ENCODE measurements at regions not wholly inside any gene's neighbourhood (a gene's known extent, or its start where the extent isn't known, plus 50 kb on each side); places are given as distances from the start of the nearest gene placed in this dataset.
"Not testable (repeated sequence)": the region's sequence is repeated elsewhere in the genome, so short reads cannot be mapped to it uniquely, and the experiment has no call there.

GRCh38 chr2:87633287-87633963 is 114.5 kb upstream of the PLGLB2 start:
- H3K27ac ChIP-seq (ENCODE audit: extremely low read depth, low read depth, low read length); H3K4me1 ChIP-seq (ENCODE audit: control insufficient read depth, insufficient read depth, low read length); POLR2A ChIA-PET; H3K36me3 ChIP-seq (ENCODE audit: control insufficient read depth in 2 of 2, insufficient read depth in 1 of 2, low read length in 2 of 2); H3K4me3 ChIP-seq (ENCODE audit: low read depth, low read length); H3K9me3 ChIP-seq (ENCODE audit: control insufficient read depth, insufficient read depth, low read depth, low read length); CTCF ChIA-PET: not testable (repeated sequence)

- H3K36me3 ChIP-seq (ENCODE audit: control insufficient read depth in 2 of 2, insufficient read depth in 1 of 2, low read length in 2 of 2); H3K27ac ChIP-seq (ENCODE audit: extremely low read depth, low read depth, low read length); POLR2A ChIA-PET; CTCF ChIA-PET; H3K4me1 ChIP-seq (ENCODE audit: control insufficient read depth, insufficient read depth, low read length); H3K9me3 ChIP-seq (ENCODE audit: control insufficient read depth, insufficient read depth, low read depth, low read length); H3K4me3 ChIP-seq (ENCODE audit: low read depth, low read length): not testable (repeated sequence)
These were observed 113.8 kb upstream of the PLGLB2 start for GRCh38 chr2:87634106-87634505.

- H3K36me3 ChIP-seq (ENCODE audit: control insufficient read depth in 2 of 2, insufficient read depth in 1 of 2, low read length in 2 of 2); H3K9me3 ChIP-seq (ENCODE audit: control insufficient read depth, insufficient read depth, low read depth, low read length); CTCF ChIA-PET; H3K27ac ChIP-seq (ENCODE audit: extremely low read depth, low read depth, low read length); H3K4me1 ChIP-seq (ENCODE audit: control insufficient read depth, insufficient read depth, low read length); POLR2A ChIA-PET; H3K4me3 ChIP-seq (ENCODE audit: low read depth, low read length): not testable (repeated sequence)
These were observed 112.8 kb upstream of the PLGLB2 start for GRCh38 chr2:87634971-87635650.

- H3K9me3 ChIP-seq (ENCODE audit: control insufficient read depth, insufficient read depth, low read depth, low read length); CTCF ChIA-PET; POLR2A ChIA-PET: not testable (repeated sequence)
These were observed 111.6 kb upstream of the PLGLB2 start for GRCh38 chr2:87636246-87636645.

GRCh38 chr2:87636735-87637134 is 111.2 kb upstream of the PLGLB2 start:
- H3K36me3 ChIP-seq (ENCODE audit: control insufficient read depth in 2 of 2, insufficient read depth in 1 of 2, low read length in 2 of 2); POLR2A ChIA-PET; CTCF ChIA-PET; H3K4me1 ChIP-seq (ENCODE audit: control insufficient read depth, insufficient read depth, low read length); H3K4me3 ChIP-seq (ENCODE audit: low read depth, low read length); H3K27ac ChIP-seq (ENCODE audit: extremely low read depth, low read depth, low read length); H3K9me3 ChIP-seq (ENCODE audit: control insufficient read depth, insufficient read depth, low read depth, low read length): not testable (repeated sequence)

More at GRCh38 chr2:87636246-87636645, 111.6 kb upstream of the PLGLB2 start:
- not testable (repeated sequence) for H3K27ac ChIP-seq (ENCODE audit: extremely low read depth, low read depth, low read length); H3K4me3 ChIP-seq (ENCODE audit: low read depth, low read length); H3K4me1 ChIP-seq (ENCODE audit: control insufficient read depth, insufficient read depth, low read length); H3K36me3 ChIP-seq (ENCODE audit: control insufficient read depth in 2 of 2, insufficient read depth in 1 of 2, low read length in 2 of 2)

- H3K4me1 ChIP-seq (ENCODE audit: control insufficient read depth, insufficient read depth, low read length); CTCF ChIA-PET; H3K27ac ChIP-seq (ENCODE audit: extremely low read depth, low read depth, low read length); H3K9me3 ChIP-seq (ENCODE audit: control insufficient read depth, insufficient read depth, low read depth, low read length); H3K36me3 ChIP-seq (ENCODE audit: control insufficient read depth in 2 of 2, insufficient read depth in 1 of 2, low read length in 2 of 2); H3K4me3 ChIP-seq (ENCODE audit: low read depth, low read length); POLR2A ChIA-PET: not testable (repeated sequence)
These were observed 110.5 kb upstream of the PLGLB2 start for GRCh38 chr2:87637249-87637990.

- H3K9me3 ChIP-seq (ENCODE audit: control insufficient read depth, insufficient read depth, low read depth, low read length); H3K36me3 ChIP-seq (ENCODE audit: control insufficient read depth in 2 of 2, insufficient read depth in 1 of 2, low read length in 2 of 2); POLR2A ChIA-PET; H3K4me1 ChIP-seq (ENCODE audit: control insufficient read depth, insufficient read depth, low read length); H3K4me3 ChIP-seq (ENCODE audit: low read depth, low read length); H3K27ac ChIP-seq (ENCODE audit: extremely low read depth, low read depth, low read length); CTCF ChIA-PET: not testable (repeated sequence)
These were observed 109.6 kb upstream of the PLGLB2 start for GRCh38 chr2:87638114-87638807.

GRCh38 chr2:87638872-87639271 is 109.0 kb upstream of the PLGLB2 start:
- H3K27ac ChIP-seq (ENCODE audit: extremely low read depth, low read depth, low read length); CTCF ChIA-PET; H3K36me3 ChIP-seq (ENCODE audit: control insufficient read depth in 2 of 2, insufficient read depth in 1 of 2, low read length in 2 of 2); H3K4me1 ChIP-seq (ENCODE audit: control insufficient read depth, insufficient read depth, low read length); H3K4me3 ChIP-seq (ENCODE audit: low read depth, low read length); POLR2A ChIA-PET; H3K9me3 ChIP-seq (ENCODE audit: control insufficient read depth, insufficient read depth, low read depth, low read length): not testable (repeated sequence)

GRCh38 chr2:87639801-87640440 is 108.0 kb upstream of the PLGLB2 start:
- H3K4me3 ChIP-seq (ENCODE audit: low read depth, low read length); H3K36me3 ChIP-seq (ENCODE audit: control insufficient read depth in 2 of 2, insufficient read depth in 1 of 2, low read length in 2 of 2); H3K27ac ChIP-seq (ENCODE audit: extremely low read depth, low read depth, low read length); H3K9me3 ChIP-seq (ENCODE audit: control insufficient read depth, insufficient read depth, low read depth, low read length); POLR2A ChIA-PET; CTCF ChIA-PET; H3K4me1 ChIP-seq (ENCODE audit: control insufficient read depth, insufficient read depth, low read length): not testable (repeated sequence)
